ENCODE measurements at regions not wholly inside any gene's neighbourhood (a gene's known extent, or its start where the extent isn't known, plus 50 kb on each side); places are given as distances from the start of the nearest gene placed in this dataset.
"Not testable (repeated sequence)": the region's sequence is repeated elsewhere in the genome, so short reads cannot be mapped to it uniquely, and the experiment has no call there.

GRCh38 chr2:51894584-51894983, 862.7 kb upstream of the NRXN1 start:
- DNase-seq; H3K36me3 Mint-ChIP-seq (ENCODE audit: low read depth); H3K9me3 Mint-ChIP-seq; H3K27ac Mint-ChIP-seq; H3K4me1 Mint-ChIP-seq (ENCODE audit: low read depth); H3K27me3 Mint-ChIP-seq; H3K4me3 Mint-ChIP-seq: not testable (repeated sequence)

- Mint-ChIP-seq H3K36me3 (ENCODE audit: low read depth) (no peaks in the 10 kb centered on the region), H3K27ac (no peak overlapping the region), H3K4me3 (no peak overlapping the region), H3K27me3 (no peaks in the 10 kb centered on the region), H3K9me3 (peaks cover 19% of the 10 kb centered on the region), H3K4me1 (ENCODE audit: low read depth) (no peaks in the 10 kb centered on the region)
- DNase-seq = no peak
These were observed 856.2 kb upstream of the NRXN1 start for GRCh38 chr2:51888120-51888519.

- no peaks in the 10 kb centered on the region for H3K36me3 Mint-ChIP-seq (ENCODE audit: low read depth)
- no peak overlapping the region for H3K4me3 Mint-ChIP-seq
- DNase-seq = no peak
- H3K27ac Mint-ChIP-seq = no peak overlapping the region
- H3K9me3 Mint-ChIP-seq = peaks cover 26% of the 10 kb centered on the region
- H3K27me3 Mint-ChIP-seq = no peaks in the 10 kb centered on the region
- H3K4me1 Mint-ChIP-seq (ENCODE audit: low read depth) = no peaks in the 10 kb centered on the region
These were observed 849.7 kb upstream of the NRXN1 start for GRCh38 chr2:51881673-51882072.

- no peak for DNase-seq
- Mint-ChIP-seq H3K27me3 (no peaks in the 10 kb centered on the region), H3K4me3 (no peak overlapping the region), H3K36me3 (ENCODE audit: low read depth) (no peaks in the 10 kb centered on the region), H3K4me1 (ENCODE audit: low read depth) (no peaks in the 10 kb centered on the region), H3K27ac (no peak overlapping the region), H3K9me3 (peaks cover 31% of the 10 kb centered on the region)
These were observed 848.2 kb upstream of the NRXN1 start for GRCh38 chr2:51880153-51880552.

GRCh38 chr2:51866361-51866760, 834.4 kb upstream of the NRXN1 start:
- H3K27me3 Mint-ChIP-seq = no peaks in the 10 kb centered on the region
- DNase-seq = no peak
- H3K27ac Mint-ChIP-seq = no peak overlapping the region
- H3K4me1 Mint-ChIP-seq (ENCODE audit: low read depth) = no peaks in the 10 kb centered on the region
- H3K9me3 Mint-ChIP-seq = peaks cover 25% of the 10 kb centered on the region
- no peak overlapping the region for H3K4me3 Mint-ChIP-seq
- no peaks in the 10 kb centered on the region for H3K36me3 Mint-ChIP-seq (ENCODE audit: low read depth)

GRCh38 chr2:51859260-51859659, 827.3 kb upstream of the NRXN1 start:
- H3K4me3 Mint-ChIP-seq = no peak overlapping the region
- peaks cover 11% of the 10 kb centered on the region for H3K9me3 Mint-ChIP-seq
- no peaks in the 10 kb centered on the region for H3K36me3 Mint-ChIP-seq (ENCODE audit: low read depth)
- H3K27me3 Mint-ChIP-seq = no peaks in the 10 kb centered on the region
- no peak overlapping the region for H3K27ac Mint-ChIP-seq
- H3K4me1 Mint-ChIP-seq (ENCODE audit: low read depth) = no peaks in the 10 kb centered on the region
- DNase-seq = no peak

- H3K4me3 Mint-ChIP-seq = no peak overlapping the region
- no peaks in the 10 kb centered on the region for H3K27me3 Mint-ChIP-seq
- no peak overlapping the region for H3K27ac Mint-ChIP-seq
- peaks cover 9% of the 10 kb centered on the region for H3K9me3 Mint-ChIP-seq
- H3K36me3 Mint-ChIP-seq (ENCODE audit: low read depth) = no peaks in the 10 kb centered on the region
- no peak for DNase-seq
- H3K4me1 Mint-ChIP-seq (ENCODE audit: low read depth) = no peaks in the 10 kb centered on the region
These were observed 823.8 kb upstream of the NRXN1 start for GRCh38 chr2:51855683-51856082.

GRCh38 chr2:51846796-51847195, 814.9 kb upstream of the NRXN1 start:
- Mint-ChIP-seq H3K27ac (no peak overlapping the region), H3K9me3 (peaks cover 9% of the 10 kb centered on the region), H3K36me3 (ENCODE audit: low read depth) (no peaks in the 10 kb centered on the region), H3K27me3 (no peaks in the 10 kb centered on the region), H3K4me1 (ENCODE audit: low read depth) (no peaks in the 10 kb centered on the region), H3K4me3 (no peak overlapping the region)
- DNase-seq = no peak

GRCh38 chr2:51846018-51846417, 814.1 kb upstream of the NRXN1 start:
- H3K9me3 Mint-ChIP-seq = peaks cover 13% of the 10 kb centered on the region
- H3K4me1 Mint-ChIP-seq (ENCODE audit: low read depth) = no peaks in the 10 kb centered on the region
- H3K4me3 Mint-ChIP-seq = no peak overlapping the region
- no peak for DNase-seq
- H3K27me3 Mint-ChIP-seq = no peaks in the 10 kb centered on the region
- H3K27ac Mint-ChIP-seq = no peak overlapping the region
- no peaks in the 10 kb centered on the region for H3K36me3 Mint-ChIP-seq (ENCODE audit: low read depth)

GRCh38 chr2:51844596-51844995, 812.7 kb upstream of the NRXN1 start:
- Mint-ChIP-seq H3K4me3 (no peak overlapping the region), H3K4me1 (ENCODE audit: low read depth) (no peaks in the 10 kb centered on the region), H3K9me3 (peaks cover 11% of the 10 kb centered on the region), H3K27me3 (no peaks in the 10 kb centered on the region), H3K27ac (no peak overlapping the region), H3K36me3 (ENCODE audit: low read depth) (no peaks in the 10 kb centered on the region)
- no peak for DNase-seq

GRCh38 chr2:51829477-51829876, 797.5 kb upstream of the NRXN1 start:
- no peak for DNase-seq
- H3K27ac Mint-ChIP-seq = no peak overlapping the region
- H3K9me3 Mint-ChIP-seq = peaks cover 9% of the 10 kb centered on the region
- H3K27me3 Mint-ChIP-seq = no peaks in the 10 kb centered on the region
- H3K36me3 Mint-ChIP-seq (ENCODE audit: low read depth) = no peaks in the 10 kb centered on the region
- H3K4me1 Mint-ChIP-seq (ENCODE audit: low read depth) = no peaks in the 10 kb centered on the region
- H3K4me3 Mint-ChIP-seq = no peak overlapping the region

GRCh38 chr2:51825823-51826222, 793.9 kb upstream of the NRXN1 start:
- Mint-ChIP-seq H3K4me1 (ENCODE audit: low read depth) (no peaks in the 10 kb centered on the region), H3K36me3 (ENCODE audit: low read depth) (no peaks in the 10 kb centered on the region), H3K4me3 (no peak overlapping the region), H3K9me3 (peaks cover 7% of the 10 kb centered on the region), H3K27ac (no peak overlapping the region), H3K27me3 (no peaks in the 10 kb centered on the region)
- no peak for DNase-seq

- Mint-ChIP-seq H3K9me3 (peaks cover 3% of the 10 kb centered on the region), H3K27ac (no peak overlapping the region), H3K36me3 (ENCODE audit: low read depth) (no peaks in the 10 kb centered on the region), H3K27me3 (no peaks in the 10 kb centered on the region), H3K4me1 (ENCODE audit: low read depth) (no peaks in the 10 kb centered on the region), H3K4me3 (no peak overlapping the region)
- DNase-seq = no peak
These were observed 781.3 kb upstream of the NRXN1 start for GRCh38 chr2:51813247-51813646.

- Mint-ChIP-seq H3K4me1 (ENCODE audit: low read depth) (no peaks in the 10 kb centered on the region), H3K27ac (no peak overlapping the region), H3K27me3 (no peaks in the 10 kb centered on the region), H3K4me3 (no peak overlapping the region), H3K36me3 (ENCODE audit: low read depth) (no peaks in the 10 kb centered on the region), H3K9me3 (peaks cover 3% of the 10 kb centered on the region)
- no peak for DNase-seq
These were observed 780.4 kb upstream of the NRXN1 start for GRCh38 chr2:51812138-51812866.

GRCh38 chr2:51810197-51810596, 778.3 kb upstream of the NRXN1 start:
- Mint-ChIP-seq H3K36me3 (ENCODE audit: low read depth) (no peaks in the 10 kb centered on the region), H3K27ac (no peak overlapping the region), H3K4me3 (no peak overlapping the region), H3K9me3 (peaks cover 11% of the 10 kb centered on the region), H3K27me3 (no peaks in the 10 kb centered on the region), H3K4me1 (ENCODE audit: low read depth) (no peaks in the 10 kb centered on the region)
- DNase-seq = no peak

- Mint-ChIP-seq H3K36me3 (ENCODE audit: low read depth) (no peaks in the 10 kb centered on the region), H3K4me1 (ENCODE audit: low read depth) (no peaks in the 10 kb centered on the region), H3K27me3 (no peaks in the 10 kb centered on the region), H3K4me3 (no peak overlapping the region), H3K27ac (no peak overlapping the region), H3K9me3 (peaks cover 11% of the 10 kb centered on the region)
- no peak for DNase-seq
These were observed 775.3 kb upstream of the NRXN1 start for GRCh38 chr2:51807229-51807628.
